Activated CD4-positive, alpha-beta T cell treated with anti-CD3 and anti-CD28 coated beads, Interleukin-10, Interleukin-2, amounts not matched to agents 100 ng/mL and 50 ng/mL, durations not matched to agents 16 hours and 8 hours (primary cell): ENCODE measurements at regions not wholly inside any gene's neighbourhood (a gene's known extent, or its start where the extent isn't known, plus 50 kb on each side); places are given as distances from the start of the nearest gene placed in this dataset.
"Not testable (repeated sequence)": the region's sequence is repeated elsewhere in the genome, so short reads cannot be mapped to it uniquely, and the experiment has no call there.

ENCODE experiments used
- DNase-seq: peaks from one replicate; pipeline ENCODE4 v3.0.0-alpha.2; 2020

DNA sequence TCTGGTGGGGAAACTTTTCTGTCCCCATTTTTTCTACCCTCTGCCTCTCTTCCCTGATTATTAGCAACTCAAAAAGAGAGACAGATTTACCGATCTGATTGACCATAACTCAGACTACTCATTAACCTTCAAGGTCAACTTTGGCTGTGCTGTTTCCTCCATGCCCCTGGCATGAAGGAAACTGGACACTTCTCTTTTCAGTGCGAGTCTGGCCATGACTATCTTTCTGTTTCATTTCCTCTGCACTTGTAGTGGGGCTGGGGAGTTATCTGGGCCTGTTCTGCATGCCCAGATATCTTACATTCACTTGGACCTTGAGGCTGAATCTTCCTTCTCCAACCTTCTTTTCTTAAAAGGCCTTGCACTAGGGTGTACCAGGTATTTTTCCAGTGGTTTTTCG is 76.9 kb upstream of the SLCO2A1 start:
- no peak for DNase-seq

GRCh38 chr3:134105876-134106556 is 76.3 kb upstream of the SLCO2A1 start:
- DNase-seq = no peak

DNA sequence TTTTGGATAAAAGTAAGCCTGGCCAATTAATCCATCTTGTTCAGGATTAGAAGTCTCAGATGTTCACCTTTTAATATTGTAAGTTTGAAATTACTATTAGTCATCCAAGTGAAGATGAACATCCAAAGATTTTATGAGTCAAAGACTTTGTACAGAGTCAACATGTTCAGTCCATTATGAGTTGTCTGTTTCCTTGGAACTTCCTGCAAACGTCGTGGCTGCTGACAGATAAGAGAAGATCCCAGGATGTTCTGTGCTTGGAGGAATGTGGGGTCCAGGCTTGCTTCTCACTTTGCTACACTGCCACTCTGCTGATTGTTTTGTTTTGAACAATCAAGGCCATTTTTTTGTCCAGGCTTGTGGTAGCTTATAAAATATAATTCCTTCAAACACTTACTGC is 74.3 kb upstream of the SLCO2A1 start:
- peak; percentile 37 for DNase-seq

DNA sequence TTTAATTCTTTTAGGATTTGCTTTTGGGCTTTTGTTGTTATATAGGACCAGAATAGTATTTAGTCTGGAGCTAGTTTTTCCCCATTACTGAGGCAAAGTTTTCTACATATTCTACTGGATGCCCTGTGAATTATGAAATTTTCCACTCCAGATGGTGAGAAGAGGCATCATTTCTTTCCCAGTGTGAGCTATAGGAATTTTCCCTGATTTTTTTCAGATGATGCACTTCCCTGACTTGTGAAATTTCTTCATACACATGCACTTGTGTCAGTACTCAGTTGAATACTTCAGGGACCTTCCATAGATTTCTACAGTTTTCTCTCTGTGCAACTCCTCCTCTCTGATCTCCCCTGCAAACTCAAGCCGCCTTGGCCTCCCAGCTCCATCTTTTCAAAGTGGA is 73.7 kb upstream of the SLCO2A1 start:
- DNase-seq = no peak

GRCh38 chr3:134102976-134103375 is 73.3 kb upstream of the SLCO2A1 start:
- DNase-seq = no peak

GRCh38 chr3:134096214-134096613 is 66.5 kb upstream of the SLCO2A1 start:
- DNase-seq = not testable (repeated sequence)

- no peak for DNase-seq
Measured at GRCh38 chr3:134095005-134095404, 65.3 kb upstream of the SLCO2A1 start.

- no peak for DNase-seq
Measured at GRCh38 chr3:134094491-134094890, 64.8 kb upstream of the SLCO2A1 start.

DNA sequence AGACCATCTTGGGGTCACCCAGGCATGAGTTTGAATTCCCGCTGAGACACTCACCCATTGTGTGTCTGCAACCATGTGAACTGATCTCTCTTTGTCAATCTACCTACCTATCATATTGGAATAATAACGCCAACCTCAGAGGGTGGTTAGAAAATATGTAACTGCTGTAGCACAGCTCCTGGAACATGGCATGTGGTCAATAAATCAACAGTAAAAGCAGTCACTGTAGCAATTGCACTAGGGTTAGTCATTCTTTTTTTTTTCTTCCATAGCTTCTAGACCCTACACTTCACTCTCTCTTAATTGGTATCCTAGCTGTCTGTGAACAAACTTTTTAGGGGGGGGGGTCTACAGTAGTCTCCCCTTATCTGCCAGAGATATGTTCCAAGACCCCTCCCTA is 64.2 kb upstream of the SLCO2A1 start:
- DNase-seq = no peak

DNA sequence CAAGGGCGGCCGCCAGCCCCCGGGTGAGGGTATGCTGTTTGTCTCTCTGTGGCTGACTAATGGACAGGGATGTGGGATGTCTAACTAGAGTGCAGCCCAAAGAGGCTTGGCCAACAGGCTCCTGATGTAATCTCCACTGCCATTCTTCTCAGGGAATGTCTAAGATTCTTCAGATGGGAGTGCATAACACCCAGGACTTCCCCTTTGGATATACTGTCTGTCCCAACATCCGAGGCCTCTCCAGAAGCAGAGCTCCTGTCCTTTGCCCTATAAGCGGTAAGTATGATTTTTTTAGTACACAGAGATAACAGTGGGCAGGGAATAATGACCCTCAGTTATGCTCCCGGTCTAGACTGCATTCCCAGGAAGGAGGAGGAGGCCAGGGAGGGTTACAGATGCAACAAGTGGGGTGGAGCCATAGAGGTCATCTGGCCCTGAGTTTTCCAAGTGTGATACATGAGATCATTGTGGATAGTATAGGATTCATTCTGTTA is 62.5 kb upstream of the SLCO2A1 start:
- DNase-seq = no peak

GRCh38 chr3:134090031-134090430 is 60.3 kb upstream of the SLCO2A1 start:
- no peak for DNase-seq

GRCh38 chr3:134087060-134087974 is 57.6 kb upstream of the SLCO2A1 start:
- no peak for DNase-seq

GRCh38 chr3:134086616-134087015 is 56.9 kb upstream of the SLCO2A1 start:
- DNase-seq = no peak

GRCh38 chr3:134085034-134085775 is 55.5 kb upstream of the SLCO2A1 start:
- no peak for DNase-seq

GRCh38 chr3:134084242-134084950 is 54.7 kb upstream of the SLCO2A1 start:
- no peak for DNase-seq

GRCh38 chr3:134083626-134084241 is 54.0 kb upstream of the SLCO2A1 start:
- DNase-seq = no peak

GRCh38 chr3:134083008-134083407 is 53.3 kb upstream of the SLCO2A1 start:
- DNase-seq = no peak

- DNase-seq = no peak
Measured at GRCh38 chr3:134082582-134082981, 52.9 kb upstream of the SLCO2A1 start.

DNA sequence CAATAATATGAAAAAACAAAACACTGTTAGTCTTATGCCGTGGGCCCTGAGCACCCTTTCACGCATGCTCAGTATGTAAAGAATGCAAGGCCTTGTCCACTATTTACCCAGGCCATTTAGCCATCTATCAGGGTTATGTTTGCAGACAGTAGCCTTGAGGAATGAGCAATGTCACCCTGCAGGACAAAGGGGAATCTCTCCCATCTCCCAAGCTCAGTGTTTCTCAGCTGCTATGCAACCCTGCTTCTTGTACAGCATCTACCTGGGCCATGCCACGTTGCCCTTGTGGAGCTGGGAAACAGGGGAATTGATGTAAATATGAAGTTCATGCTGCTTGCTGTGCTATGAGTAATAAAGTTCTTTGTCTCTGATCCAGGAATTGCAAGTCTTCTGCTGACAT is 51.5 kb upstream of the SLCO2A1 start:
- DNase-seq = no peak

- no peak for DNase-seq
Measured at GRCh38 chr3:134080761-134081160, 51.0 kb upstream of the SLCO2A1 start.

GRCh38 chr3:134079761-134080160 is 50.0 kb upstream of the SLCO2A1 start:
- no peak for DNase-seq
